ENCODE measurements at regions not wholly inside any gene's neighbourhood (a gene's known extent, or its start where the extent isn't known, plus 50 kb on each side); places are given as distances from the start of the nearest gene placed in this dataset.

DNA sequence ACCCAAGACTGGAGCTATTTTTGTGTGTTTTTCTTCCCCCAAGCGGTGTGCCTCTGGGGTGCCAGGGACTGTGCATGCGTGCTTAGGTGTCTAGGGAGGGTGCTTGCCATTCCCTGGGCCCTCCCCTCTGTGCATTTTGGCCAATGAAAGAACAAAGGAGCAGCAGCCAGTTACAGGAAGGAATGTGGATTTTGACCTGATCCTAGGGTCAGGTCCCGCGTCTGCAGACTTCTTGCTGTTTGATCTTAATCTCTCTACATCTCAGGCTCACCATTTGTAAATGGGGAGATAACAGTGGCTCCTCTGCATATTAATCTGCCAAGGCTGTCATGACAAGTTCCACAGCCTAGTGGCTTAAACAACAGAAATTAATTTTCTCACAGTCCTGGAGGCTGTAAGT is 699.1 kb downstream of the QKI start:
- DNase-seq (ENCODE audit: low read depth in 2 of 2): no peak

DNA sequence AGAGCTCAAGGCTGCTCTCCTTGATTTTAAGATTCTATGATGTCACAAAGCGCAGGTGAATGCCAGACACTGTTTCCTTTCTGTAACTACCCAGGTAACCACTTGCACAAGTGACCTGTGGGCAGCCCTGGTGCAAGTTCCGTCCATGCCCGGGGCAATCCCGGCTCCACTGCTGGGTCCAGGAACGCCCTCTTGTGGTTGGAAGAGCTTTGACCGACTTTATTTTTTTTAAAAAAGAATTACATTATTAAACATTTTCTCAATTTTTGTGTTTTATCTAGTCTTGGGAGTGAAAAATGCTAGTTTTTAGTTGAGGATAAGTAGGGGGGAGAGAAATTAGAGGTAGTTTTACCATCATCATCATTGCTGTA is 695.2 kb downstream of the QKI start:
- DNase-seq (ENCODE audit: low read depth in 2 of 2): no peak

DNA sequence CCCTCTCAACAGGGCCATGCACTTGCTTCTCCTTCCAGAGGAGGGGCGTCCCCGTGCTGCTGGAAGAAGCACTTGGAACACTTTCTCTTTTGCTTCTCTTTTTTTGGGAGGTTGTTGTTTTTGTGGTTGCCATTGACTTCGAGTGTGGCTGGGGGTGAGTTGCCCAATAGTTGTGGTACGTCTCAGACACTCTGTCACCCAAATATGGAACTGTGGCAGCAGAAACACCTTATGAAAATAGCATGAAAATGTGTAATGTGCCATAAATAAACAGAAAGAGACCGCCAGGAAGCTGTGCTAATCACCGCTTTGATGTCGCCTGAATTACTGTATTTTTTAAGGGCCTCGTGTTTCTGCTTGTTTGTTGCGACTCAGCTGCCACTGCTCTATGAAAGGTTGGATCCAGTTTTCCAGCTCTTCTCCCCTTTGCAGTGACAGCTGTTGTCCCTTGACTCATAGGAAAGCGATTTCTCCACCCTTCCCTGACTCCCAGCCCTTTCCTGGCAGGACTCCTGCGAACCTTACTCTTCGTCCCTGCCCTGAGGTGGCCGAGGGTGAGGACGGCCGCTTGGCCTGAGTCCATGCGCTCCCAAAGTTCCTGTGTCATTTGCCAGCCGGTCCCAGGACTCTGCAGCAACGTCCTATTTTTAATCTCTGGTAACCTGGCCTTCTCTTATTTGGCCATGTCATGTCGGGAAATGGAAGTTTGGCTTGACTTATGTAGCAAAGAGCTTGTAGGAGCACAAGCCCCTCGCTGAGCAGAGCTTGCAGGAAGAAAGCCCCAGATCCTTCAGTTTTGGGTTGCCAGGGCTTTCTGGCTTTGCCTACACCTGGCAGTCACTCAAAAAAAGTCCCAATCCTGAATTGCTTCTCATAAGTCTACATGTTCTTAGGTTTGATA is 694.6 kb downstream of the QKI start:
- DNase-seq (ENCODE audit: low read depth in 2 of 2): no peak

DNA sequence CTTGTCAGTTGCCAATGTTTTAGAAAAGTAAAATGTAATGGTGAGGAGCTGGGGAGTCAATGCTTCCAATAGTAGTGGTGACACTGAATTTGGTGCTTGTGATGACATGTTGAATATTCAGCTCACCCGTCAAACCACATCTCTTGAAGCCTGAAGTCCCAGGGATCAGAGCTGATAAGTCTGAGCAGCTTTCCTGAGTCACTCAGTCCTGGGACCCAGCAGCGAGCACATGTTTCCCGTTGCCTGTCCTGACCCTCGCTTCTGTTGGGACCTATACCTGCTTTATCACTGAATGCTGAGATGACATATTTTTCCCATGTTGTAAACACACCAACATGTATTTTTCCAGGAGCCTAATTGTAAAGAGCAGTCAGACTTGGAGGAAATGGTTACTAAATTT is 693.6 kb downstream of the QKI start:
- DNase-seq (ENCODE audit: low read depth in 2 of 2): no peak

DNA sequence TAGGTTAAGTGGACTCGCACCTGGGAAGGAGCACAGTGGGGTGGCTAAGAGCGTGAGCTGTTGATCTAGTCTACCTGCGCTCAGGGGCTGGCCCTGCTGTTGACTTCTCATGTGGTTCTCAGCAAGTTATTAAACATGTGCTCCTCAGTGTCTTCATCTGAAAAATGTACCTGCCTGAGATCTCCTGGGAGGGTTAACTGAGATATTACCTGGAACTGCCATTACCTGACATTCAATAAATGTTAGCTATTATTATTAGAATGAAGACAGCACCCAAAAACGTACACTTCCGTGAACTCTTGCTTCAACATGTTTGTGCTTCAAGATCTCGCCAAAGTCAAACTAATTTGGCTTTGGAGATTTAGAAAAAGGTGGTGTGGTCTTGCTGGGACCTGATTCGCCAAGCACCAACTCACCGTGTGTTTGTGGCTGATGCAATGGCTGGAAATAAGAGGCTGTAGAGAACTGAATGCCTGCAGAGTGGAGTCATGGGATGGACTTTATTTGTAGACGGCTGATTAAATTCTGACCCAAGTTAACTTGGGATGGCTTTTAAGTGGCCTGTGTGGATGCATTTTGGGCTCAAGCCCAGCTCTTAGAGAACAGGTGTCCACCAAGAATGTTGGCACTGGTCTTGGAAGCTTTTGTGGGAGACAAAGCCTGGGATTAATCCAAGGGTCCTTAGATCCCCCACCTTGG is 692.9 kb downstream of the QKI start:
- peak; percentile 46 for DNase-seq (ENCODE audit: low read depth in 2 of 2)

DNA sequence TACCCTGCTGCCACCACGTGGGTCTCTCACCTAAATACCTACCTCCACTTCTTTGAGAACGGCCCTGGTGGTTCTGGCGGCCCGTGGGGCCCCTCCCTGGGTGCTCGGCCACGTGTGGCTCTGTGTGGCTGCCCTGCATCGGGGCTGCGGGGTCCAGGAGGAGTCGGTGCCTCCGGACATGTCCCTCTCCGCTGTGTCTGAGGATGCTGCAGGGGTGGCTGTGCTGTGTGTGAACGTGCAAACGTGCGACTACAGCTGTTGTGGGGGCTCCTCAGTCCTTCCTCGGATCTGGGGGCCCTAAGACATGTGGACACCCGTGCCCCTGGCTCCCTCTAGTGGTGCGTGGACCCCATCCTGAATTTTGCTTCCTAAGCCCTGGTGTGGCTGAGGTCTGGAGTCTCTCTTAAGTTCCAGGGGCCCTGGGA is 691.8 kb downstream of the QKI start:
- no peak for DNase-seq (ENCODE audit: low read depth in 2 of 2)

DNA sequence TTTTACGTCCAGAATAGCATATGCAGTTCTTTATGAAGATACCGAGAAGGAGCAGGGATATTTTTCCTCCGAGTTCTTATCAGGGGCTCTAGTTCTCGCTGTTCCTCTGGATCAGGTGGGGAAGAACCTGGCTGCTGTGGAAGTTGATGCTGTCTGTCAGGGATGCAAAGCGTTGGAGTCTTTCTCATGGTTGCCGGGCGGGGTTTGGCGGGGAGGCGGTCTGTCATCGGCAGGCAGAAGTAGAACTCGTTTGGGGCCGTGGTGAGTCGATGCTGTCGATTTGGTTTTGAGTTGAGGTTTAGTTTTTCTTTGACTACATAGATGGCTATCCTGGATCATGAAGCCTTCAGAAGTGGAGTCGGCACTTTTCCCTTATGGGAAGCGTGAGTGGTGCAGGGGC is 691.2 kb downstream of the QKI start:
- no peak for DNase-seq (ENCODE audit: low read depth in 2 of 2)

DNA sequence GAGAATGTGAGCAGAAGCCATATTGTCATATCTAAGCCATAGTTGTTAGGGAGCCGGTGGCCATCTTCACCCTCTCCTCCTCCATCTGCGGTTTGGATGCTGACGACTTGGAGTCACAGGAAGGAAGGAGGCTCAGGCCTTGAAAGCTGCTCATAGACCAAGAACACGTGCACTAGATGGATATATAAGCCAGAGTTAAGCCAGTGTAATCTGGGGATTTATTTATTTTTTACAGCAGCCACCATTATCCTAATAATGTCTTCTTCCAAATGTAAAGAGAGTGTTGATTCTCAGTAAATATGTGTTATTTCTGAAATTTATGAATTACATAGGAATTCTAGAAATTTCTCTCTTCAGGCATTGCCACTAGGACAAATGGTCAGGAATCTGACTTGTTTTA is 689.9 kb downstream of the QKI start:
- DNase-seq (ENCODE audit: low read depth in 2 of 2): no peak

DNA sequence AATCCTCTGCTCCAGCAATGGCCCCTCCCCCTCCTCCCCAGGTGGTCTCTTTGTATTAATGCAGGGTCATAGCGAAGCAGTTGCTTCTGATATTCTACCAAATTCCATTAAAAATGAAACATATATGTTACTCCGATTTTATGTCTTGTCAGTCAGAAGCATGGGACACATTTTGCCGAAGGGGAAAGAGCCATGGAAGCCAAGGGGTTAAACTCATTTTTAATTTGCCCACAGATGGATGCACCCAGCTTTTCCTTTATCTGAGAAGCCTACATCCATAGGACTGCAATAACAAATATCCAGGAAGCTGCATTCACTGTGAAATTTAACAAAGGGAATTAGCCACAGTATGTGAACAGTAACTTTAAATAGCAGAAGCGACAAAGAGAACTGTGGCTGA is 688.2 kb downstream of the QKI start:
- DNase-seq (ENCODE audit: low read depth in 2 of 2): no peak

DNA sequence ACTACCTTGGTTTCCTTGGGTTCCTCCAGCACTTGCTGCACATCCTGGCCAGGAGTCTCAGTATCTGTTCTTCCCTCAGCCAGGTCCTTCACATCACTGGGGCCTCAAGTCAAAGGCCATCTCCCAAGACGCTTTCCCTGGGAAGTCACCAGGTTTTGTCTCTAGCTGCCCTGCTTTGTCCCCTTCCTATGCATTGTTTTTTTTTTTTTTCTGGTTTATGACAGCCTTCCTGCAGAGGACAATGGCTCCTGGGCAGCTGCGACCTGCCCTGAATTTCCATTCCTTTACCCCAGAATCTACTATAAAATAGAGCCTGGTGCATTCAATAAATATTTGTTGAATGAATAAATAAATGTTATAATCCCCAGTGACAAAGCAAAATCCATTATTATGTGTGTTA is 687.3 kb downstream of the QKI start:
- no peak for DNase-seq (ENCODE audit: low read depth in 2 of 2)

DNA sequence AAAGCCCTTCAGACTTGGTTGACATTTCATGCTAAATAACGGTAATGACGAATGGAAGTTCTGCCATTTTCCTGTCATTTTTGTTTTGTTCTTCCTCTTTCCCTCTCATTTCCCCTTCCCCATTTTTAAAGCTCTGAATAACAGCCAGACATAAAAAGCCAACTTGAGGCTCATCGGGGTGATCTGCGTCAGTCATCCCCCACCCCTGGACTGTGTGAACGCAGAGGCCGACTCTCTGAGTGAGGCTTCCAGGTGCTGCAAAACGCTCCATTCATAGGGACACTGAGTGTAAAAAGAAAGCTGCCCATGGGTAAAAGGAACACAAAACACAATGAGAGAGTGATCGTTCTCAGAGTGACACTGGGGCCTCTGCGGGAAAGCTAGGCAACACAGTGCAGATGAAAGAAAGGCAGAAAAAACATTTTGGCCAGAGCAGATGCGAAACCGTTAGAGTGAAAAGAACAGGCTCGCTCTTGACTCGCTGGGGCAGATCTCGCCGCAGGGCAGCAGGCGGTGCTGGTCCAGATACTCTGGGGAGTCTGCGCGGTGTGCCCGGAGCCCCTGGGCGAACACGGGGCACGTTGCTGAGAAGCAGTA is 684.8 kb downstream of the QKI start:
- no peak for DNase-seq (ENCODE audit: low read depth in 2 of 2)

DNA sequence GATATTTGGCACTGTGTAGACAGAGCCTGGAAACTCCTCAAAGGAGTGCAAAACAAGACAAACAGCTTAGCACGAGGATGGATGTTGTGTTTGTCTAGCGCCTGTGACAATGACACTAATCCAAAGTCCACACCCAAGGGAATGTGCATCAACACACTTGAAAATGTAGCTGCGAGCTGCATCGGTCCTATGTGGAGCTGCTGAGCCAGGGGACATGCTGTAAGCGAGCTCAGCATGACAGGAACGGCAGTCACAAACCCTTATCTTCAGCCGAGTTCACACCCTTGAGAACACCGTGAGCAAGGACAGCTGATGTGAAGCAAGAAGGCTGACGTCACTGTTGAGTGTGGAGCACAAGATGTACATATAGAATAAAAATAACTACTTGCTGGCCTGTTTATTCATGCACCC is 684.3 kb downstream of the QKI start:
- DNase-seq (ENCODE audit: low read depth in 2 of 2): no peak

DNA sequence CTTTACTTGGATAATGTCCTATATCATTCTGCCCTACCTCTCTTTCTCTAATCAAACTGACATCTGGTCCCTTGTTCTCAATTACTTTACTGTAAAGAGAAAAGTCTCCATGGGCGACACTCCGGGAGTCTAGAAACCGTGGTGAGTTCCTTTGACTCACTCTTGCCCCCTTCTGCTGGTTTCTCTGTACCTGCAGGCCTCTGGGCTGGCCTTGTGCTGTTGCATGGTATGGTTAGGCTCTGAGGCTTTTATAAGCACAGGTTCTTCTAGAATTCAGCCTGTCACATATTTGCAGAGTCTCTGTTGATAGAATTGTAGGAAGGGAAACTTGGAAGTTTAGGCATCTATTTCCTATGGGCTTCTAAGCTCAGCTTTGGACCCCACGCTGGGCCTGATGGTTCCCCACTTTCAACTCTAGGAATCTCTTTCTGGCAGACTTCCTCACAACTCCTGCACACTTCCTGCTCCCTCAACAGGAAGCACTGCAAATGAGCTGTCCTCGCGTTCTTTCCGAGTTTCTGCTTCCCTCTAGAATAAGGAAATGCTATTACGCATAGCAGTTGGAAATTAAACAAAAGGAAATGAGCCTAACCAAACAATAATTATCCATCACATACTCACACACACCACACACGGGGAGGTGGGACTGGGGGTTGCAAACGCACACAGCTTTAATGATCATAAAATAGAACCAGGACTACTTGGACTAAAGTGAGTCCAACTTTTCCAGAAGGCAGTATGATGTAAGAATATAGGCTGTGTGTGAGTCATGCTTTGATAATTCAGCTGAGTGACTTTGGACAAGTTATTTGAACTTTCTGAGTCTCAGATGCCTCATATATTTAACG is 683.3 kb downstream of the QKI start:
- peak; percentile 74 to 80 for DNase-seq (ENCODE audit: low read depth in 2 of 2)

DNA sequence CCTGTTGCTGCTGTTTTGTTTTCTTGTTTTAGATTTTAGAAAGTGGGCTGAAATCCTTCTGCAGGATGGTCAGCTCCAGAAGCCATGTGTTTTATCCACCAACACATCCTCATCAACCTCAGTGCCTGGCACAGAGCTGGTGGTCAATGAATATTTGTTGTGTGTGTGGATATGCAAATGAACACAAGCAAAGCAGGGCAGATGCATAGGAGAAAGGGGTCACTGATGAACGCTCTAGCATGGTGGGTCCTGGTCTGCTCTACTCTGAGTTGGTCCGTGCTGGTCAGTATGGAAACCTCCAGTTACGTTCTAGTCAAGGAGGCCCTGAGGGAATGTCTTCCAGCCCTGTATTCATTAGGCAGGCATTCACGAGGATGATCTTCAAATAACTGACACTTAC is 682.5 kb downstream of the QKI start:
- no peak for DNase-seq (ENCODE audit: low read depth in 2 of 2)

DNA sequence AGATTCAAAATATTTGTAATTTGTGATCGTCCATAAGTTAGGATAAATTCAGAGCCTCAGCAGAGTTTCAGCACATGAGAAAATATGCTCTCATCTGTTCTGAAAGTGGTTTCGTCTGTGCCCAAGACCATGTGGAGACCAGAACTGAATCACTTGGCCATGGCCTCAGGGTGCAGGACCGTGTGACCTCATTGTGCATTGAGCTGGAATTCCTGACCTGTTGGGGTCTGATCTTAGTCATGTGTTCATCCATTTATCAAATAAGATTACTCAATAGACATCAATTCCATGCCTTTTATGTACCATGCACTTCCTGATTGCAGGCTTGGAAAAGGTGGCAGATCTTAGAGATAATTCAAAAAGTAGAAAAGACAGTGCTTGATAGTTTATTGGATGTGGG is 680.5 kb downstream of the QKI start:
- DNase-seq (ENCODE audit: low read depth in 2 of 2): no peak

DNA sequence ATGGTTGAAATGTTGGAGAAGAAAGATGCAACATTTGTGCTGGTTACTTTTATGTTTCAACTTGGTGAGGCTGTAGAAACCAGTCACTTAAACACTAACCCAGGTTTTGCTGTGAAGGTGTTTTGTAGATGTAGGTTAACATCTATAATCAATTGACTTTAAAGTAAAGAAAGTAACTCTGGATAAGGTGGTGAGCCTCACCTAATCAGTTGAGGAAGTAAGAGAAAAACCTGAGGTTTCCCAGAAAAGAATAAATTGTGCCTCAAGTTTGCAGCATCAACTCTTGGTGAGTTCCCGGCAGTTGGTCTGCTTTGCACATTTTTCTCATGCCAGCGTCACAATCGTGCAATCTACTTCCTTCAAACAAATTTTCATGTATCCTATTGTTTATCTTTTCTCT is 673.4 kb downstream of the QKI start:
- DNase-seq (ENCODE audit: low read depth in 2 of 2): no peak

DNA sequence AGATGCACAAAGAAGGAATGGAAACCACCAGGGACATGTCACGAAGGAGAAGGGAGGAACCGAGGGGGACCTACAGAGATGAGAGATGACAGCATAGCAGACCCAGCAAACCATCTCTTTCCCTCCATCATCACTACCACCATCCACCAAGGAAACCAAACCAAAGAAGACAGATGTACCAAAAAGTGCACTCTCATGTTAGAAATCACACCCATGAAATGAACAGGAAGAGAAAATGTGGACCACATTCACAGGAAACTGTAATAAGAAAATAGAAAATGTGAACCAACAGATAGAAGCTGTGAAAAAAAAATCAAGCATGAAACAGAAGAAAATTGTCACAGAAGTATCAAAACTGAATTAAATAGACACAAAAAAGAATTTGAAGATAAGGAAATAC is 672.7 kb downstream of the QKI start:
- no peak for DNase-seq (ENCODE audit: low read depth in 2 of 2)

DNA sequence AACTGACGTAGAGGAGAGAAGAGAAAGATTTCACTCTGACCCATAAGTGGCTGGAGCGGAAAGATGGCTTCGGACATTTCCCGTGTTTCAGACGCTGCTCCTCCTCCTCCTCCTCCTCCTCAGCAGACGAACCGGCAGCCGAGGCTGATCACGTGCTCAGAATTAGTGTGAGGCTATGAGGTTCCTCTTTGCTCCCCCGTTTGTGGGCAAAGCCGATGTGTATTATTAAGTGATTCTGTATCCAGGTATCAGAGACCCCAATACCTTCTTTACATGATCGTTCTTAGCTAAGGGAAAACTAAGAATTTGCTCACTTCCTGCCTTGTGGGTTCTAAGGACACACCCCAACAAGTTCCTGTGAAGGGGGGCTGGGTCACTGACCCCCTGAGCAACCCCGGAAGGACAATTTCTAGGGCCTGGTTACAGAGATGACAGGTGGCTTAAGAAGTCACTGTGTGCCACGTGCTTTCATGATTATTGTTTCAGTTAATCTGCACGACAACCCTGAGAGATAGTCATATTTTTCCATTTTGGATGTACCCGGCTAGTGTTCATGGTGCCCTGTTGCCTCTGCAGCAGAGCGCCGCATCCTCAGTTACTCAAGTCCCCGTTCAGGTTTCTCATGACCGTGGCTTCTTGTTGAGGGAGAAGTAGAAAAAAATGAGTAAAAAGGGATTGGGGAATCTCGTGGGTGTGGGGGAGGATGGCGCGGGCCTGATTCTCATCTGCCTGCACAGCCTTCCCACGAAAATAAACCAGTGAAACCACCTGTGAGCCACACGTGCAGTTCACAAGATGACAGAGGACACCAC is 671.8 kb downstream of the QKI start:
- no peak for DNase-seq (ENCODE audit: low read depth in 2 of 2)

DNA sequence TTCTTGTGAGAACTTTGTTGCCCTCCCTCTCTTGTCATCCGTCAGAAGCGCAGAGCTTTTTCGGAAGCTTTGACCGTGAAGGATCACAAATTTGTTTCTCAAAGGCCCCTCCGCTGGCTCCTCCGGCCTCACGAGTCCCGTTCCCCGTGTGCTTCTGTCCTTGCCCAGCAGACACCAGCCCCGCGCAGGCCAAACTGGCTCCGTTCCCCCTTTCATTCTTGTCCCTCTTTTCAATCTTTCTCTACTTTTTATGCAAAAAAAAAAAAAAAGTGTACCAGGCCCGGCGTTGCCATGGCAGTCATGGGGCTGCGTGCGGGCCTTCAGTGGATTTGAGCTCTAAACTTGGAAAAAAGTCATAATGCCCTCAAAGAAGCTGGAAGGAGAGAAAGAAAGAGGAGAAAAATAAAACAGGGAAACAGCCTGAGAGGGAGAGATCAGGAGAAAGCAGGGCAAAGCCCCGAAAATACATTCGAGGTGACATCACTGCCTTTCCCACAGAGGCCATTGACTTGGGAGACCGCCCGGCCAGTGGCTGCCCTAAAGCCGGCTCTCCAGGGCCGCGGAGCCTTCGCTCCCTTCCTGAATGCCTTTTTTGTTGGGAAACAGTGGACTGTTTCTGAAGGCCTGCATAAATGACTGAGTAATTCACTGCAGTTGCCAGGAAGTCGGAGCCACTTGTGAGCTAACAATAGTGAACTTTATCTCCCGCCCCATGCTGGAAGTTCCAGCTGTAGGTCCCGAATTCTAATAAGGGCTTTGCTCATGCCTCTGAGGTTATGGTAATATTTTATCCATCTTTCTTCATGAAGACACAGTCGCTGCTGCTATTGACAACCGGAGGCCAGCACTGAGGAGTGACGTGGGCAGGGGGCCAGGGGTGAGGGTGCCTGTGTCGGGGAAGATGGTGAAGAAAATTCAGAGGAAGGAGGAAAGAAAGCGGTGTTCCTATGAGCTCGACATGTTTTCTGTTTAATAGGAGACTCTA is 670.9 kb downstream of the QKI start:
- DNase-seq (ENCODE audit: low read depth in 2 of 2): no peak

DNA sequence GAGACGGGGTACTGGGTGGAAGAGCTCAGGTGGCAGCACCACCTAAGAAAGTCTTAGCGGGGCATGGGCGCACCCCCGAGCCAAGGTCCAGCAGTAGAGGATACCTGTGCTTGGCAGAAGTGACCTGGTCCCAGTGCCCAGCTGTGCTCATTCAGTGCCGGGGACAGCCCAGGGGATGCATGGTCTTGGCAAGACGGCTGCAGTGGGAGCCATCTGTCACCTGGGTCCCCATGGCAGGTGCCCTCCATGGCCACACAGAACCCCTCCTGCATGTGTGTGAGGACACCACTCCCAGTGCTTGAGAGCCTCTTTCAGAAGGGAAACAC is 664.7 kb downstream of the QKI start:
- no peak for DNase-seq (ENCODE audit: low read depth in 2 of 2)
